Bronchial epithelial cell (primary cell): ENCODE measurements at regions not wholly inside any gene's neighbourhood (a gene's known extent, or its start where the extent isn't known, plus 50 kb on each side); places are given as distances from the start of the nearest gene placed in this dataset.

Experiments
- DNase-seq: peaks from one replicate; pipeline ENCODE4 v3.0.0-alpha.2; 2010; ENCODE audit warnings: low read depth
- FAIRE-seq: peaks from 2 replicates; lab custom pipeline; 2011; peaks lifted over from hg19 to GRCh38; lab: Jason Lieb, UNC
- H3K27me3 ChIP-seq: 2 replicates; pipeline ENCODE4 v1.5.1; 2011; ENCODE audit warnings: low read length; ENCODE audit not compliant: control insufficient read depth, insufficient read depth
- H3K36me3 ChIP-seq: 2 replicates; pipeline ENCODE4 v1.5.1; 2011; ENCODE audit warnings: low read length; ENCODE audit not compliant: control insufficient read depth, insufficient read depth
- H3K4me3 ChIP-seq: 2 replicates; pipeline ENCODE4 v1.5.1; 2011; ENCODE audit warnings: mild to moderate bottlenecking, low read depth, low read length, control low read depth
- CTCF ChIP-seq: IDR thresholded peaks from 2 replicates; pipeline ENCODE4 v1.5.1; 2011; ENCODE audit warnings: mild to moderate bottlenecking, moderate library complexity, low read length, control low read depth, inconsistent platforms; ENCODE audit not compliant: insufficient read depth, severe bottlenecking

GRCh38 chr3:167166012-167166411 lies 214.1 kb downstream of the ZBBX start:
- Histone ChIP-seq H3K36me3 (no peaks in the 10 kb centered on the region), H3K27me3 (no peaks in the 10 kb centered on the region), H3K4me3 (no peak overlapping the region)
- FAIRE-seq: no peak
- no peak for TF ChIP-seq CTCF
- no peak for DNase-seq

- no peak for DNase-seq
- H3K36me3 ChIP-seq: no peaks in the 10 kb centered on the region
- H3K4me3 ChIP-seq: no peak overlapping the region
- H3K27me3 ChIP-seq: no peaks in the 10 kb centered on the region
- FAIRE-seq: no peak
- TF ChIP-seq CTCF: no peak
Measured at GRCh38 chr3:167163580-167163979, 216.5 kb downstream of the ZBBX start.

GRCh38 chr3:167162083-167162482 lies 218.0 kb downstream of the ZBBX start:
- no peak for FAIRE-seq
- no peak for TF ChIP-seq CTCF
- DNase-seq: no peak
- Histone ChIP-seq H3K4me3 (no peak overlapping the region), H3K36me3 (no peaks in the 10 kb centered on the region), H3K27me3 (no peaks in the 10 kb centered on the region)

GRCh38 chr3:167160781-167161180 lies 219.3 kb downstream of the ZBBX start:
- FAIRE-seq (no peak), DNase-seq (no peak)
- H3K4me3 ChIP-seq: no peak overlapping the region
- no peaks in the 10 kb centered on the region for H3K27me3 ChIP-seq
- no peaks in the 10 kb centered on the region for H3K36me3 ChIP-seq
- no peak for TF ChIP-seq CTCF

DNA sequence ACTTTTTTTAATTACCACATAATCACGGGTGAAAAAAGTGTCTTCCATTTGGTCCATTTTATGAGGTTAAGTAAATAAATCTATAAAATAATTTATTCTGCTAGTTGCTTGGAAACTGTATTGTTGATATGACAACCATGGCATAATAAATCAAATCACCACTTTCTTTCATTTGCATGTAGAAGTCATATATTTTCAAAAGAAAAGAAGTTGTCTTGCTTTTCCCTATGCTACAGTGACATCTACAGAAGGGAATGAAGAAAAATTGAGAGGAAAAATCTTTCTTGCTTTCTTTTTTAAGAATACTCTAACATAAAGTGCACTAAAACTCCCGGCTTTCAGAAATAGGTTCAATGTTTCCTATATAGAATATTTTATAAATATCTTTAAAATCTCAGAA lies 228.5 kb downstream of the ZBBX start:
- no peak for TF ChIP-seq CTCF
- H3K4me3 ChIP-seq: no peak overlapping the region
- no peaks in the 10 kb centered on the region for H3K36me3 ChIP-seq
- no peak for DNase-seq
- H3K27me3 ChIP-seq: no peaks in the 10 kb centered on the region
- no peak for FAIRE-seq

DNA sequence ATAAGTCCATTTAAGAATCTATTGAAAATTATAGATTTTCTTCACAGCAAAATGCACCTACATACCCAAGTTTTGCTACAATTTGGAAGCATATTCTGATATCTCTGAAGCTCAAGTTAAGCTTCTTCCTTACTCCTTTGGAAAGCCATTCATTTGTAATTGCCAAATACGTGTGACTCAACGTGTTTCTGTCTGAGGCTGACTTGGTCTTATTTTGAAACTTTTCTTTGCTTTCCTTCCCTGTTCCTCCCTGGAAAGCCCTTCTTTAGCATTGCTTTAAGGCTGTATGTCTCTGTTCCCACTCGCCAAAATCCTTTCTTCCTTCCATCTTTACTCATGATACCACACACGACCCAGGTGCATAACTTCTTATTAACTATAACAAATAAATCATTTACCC lies 232.0 kb downstream of the ZBBX start:
- no peak for DNase-seq
- FAIRE-seq: no peak
- H3K36me3 ChIP-seq: no peaks in the 10 kb centered on the region
- H3K27me3 ChIP-seq: no peaks in the 10 kb centered on the region
- TF ChIP-seq CTCF: no peak
- H3K4me3 ChIP-seq: no peak overlapping the region
